K562 (cell line): ENCODE measurements at regions not wholly inside any gene's neighbourhood (a gene's known extent, or its start where the extent isn't known, plus 50 kb on each side); places are given as distances from the start of the nearest gene placed in this dataset.

Experiments used
- ARID3B ChIP-seq: fragments of 250-450 bp; sonication (Bioruptor Pico); IDR thresholded peaks from 2 replicates; pipeline ENCODE4 v1.4.0; 2020; ENCODE audit warnings: borderline replicate concordance
- CTCF ChIP-seq, 3 experiments: IDR thresholded peaks in 2 of 3; conservative IDR thresholded peaks in 1 of 3; 2 replicates each; pipeline ENCODE4 v1.5.1; 2011 to 2012; ENCODE audit warnings: low read length in 3 of 3, mild to moderate bottlenecking in 3 of 3, control low read depth in 2 of 3, improper control_type of control experiment in 1 of 3, inconsistent platforms in 1 of 3, low read depth in 1 of 3, mixed read lengths in 1 of 3, moderate library complexity in 1 of 3; ENCODE audit not compliant: insufficient read depth in 2 of 3
- EZH2 ChIP-seq: IDR thresholded peaks from 2 replicates; pipeline ENCODE4 v1.6.1; 2012; ENCODE audit warnings: low read depth, mild to moderate bottlenecking, inconsistent platforms, low read length, borderline replicate concordance
- IFI16 ChIP-seq: fragments of 250-450 bp; sonication (Bioruptor Pico); IDR thresholded peaks from 2 replicates; pipeline ENCODE4 v2.1.2; 2022; ENCODE audit warnings: mild to moderate bottlenecking, inconsistent platforms
- JUNB ChIP-seq: fragments of 450-650 bp; formaldehyde crosslinking; conservative IDR thresholded peaks from 2 replicates; pipeline ENCODE4 v1.4.0; 2020; ENCODE audit warnings: mild to moderate bottlenecking
- MEF2A ChIP-seq: IDR thresholded peaks from 2 replicates; pipeline ENCODE4 v1.6.1; 2011; ENCODE audit warnings: low read depth, mild to moderate bottlenecking, low read length, moderate library complexity; ENCODE audit not compliant: control insufficient read depth
- PCBP2 ChIP-seq: fragments of 200-400 bp; formaldehyde crosslinking; IDR thresholded peaks from 2 replicates; pipeline ENCODE4 v1.6.1; 2018; ENCODE audit warnings: low read length, low read depth, mild to moderate bottlenecking, moderate library complexity; ENCODE audit not compliant: poor library complexity, severe bottlenecking
- PHB ChIP-seq: fragments of 250-450 bp; sonication (Bioruptor Pico); IDR thresholded peaks from 2 replicates; pipeline ENCODE4 v1.5.0; 2021
- RAD21 ChIP-seq, 2 experiments: fragments of 250-450 bp in 1 of 2; fragments of 450-650 bp in 1 of 2; sonication (Bioruptor Pico) in 1 of 2; formaldehyde crosslinking in 1 of 2; IDR thresholded peaks in 1 of 2; conservative IDR thresholded peaks in 1 of 2; 2 replicates each; pipeline versions ENCODE4 v1.4.0 to v1.8.0; 2020 to 2022; ENCODE audit warnings: mild to moderate bottlenecking in 2 of 2, moderate library complexity in 1 of 2
- SPI1 ChIP-seq: IDR thresholded peaks from 2 replicates; pipeline ENCODE4 v1.6.1; 2011; ENCODE audit warnings: low read depth, low read length, control low read depth, borderline replicate concordance
- TCF15 ChIP-seq: fragments of 250-450 bp; sonication (Bioruptor Pico); IDR thresholded peaks from 2 replicates; pipeline ENCODE4 v1.8.0; 2022; ENCODE audit warnings: moderate library complexity, mild to moderate bottlenecking, inconsistent platforms
- TOE1 ChIP-seq, 2 experiments: fragments of 450-650 bp in 1 of 2; sonication (generic) in 1 of 2; formaldehyde crosslinking in 1 of 2; IDR thresholded peaks; 2 replicates each; pipeline versions ENCODE4 v1.7.1 to v1.8.0; 2016 to 2022; ENCODE audit warnings: borderline replicate concordance in 2 of 2, mild to moderate bottlenecking in 2 of 2, antibody characterized with exemption in 1 of 2, inconsistent platforms in 1 of 2, low read depth in 1 of 2, missing genetic modification reagents in 1 of 2, moderate library complexity in 1 of 2
- YBX1 ChIP-seq: fragments of 450-650 bp; IDR thresholded peaks from 2 replicates; pipeline ENCODE4 v1.7.1; 2016; ENCODE audit warnings: mild to moderate bottlenecking
- ZNF140 ChIP-seq: fragments of 250-450 bp; sonication (Bioruptor Pico); IDR thresholded peaks from 2 replicates; pipeline ENCODE4 v1.8.0; 2021; ENCODE audit warnings: moderate library complexity, mild to moderate bottlenecking, inconsistent platforms

GRCh38 chr18:7480879-7481278 lies 86.2 kb upstream of the PTPRM start:
- TF ChIP-seq PCBP2 (no peak), ARID3B (no peak), MEF2A (no peak), RAD21 (CRISPR knock-in tag; conservative IDR thresholded peaks at IDR 0.05 in 1 of 2, IDR thresholded peaks at IDR 0.05 in 1 of 2) (no peak), TCF15 (CRISPR knock-in tag) (no peak), IFI16 (CRISPR knock-in tag) (no peak), PHB (CRISPR knock-in tag) (no peak), CTCF (IDR thresholded peaks at IDR 0.05 in 2 of 3, conservative IDR thresholded peaks at IDR 0.05 in 1 of 3; ENCODE audit: insufficient read depth in 2 of 3, low read depth in 1 of 3, low read length in 3 of 3) (no peak), TOE1 (IDR thresholded peaks at IDR 0.05; ENCODE audit: borderline replicate concordance) (no peak), TOE1 (CRISPR knock-in tag; IDR thresholded peaks at IDR 0.05; ENCODE audit: borderline replicate concordance, low read depth) (no peak), EZH2 (no peak), YBX1 (no peak), ZNF140 (CRISPR knock-in tag) (no peak), SPI1 (no peak), JUNB (CRISPR knock-in tag) (no peak)
